ENCODE measurements at regions not wholly inside any gene's neighbourhood (a gene's known extent, or its start where the extent isn't known, plus 50 kb on each side); places are given as distances from the start of the nearest gene placed in this dataset.

DNA sequence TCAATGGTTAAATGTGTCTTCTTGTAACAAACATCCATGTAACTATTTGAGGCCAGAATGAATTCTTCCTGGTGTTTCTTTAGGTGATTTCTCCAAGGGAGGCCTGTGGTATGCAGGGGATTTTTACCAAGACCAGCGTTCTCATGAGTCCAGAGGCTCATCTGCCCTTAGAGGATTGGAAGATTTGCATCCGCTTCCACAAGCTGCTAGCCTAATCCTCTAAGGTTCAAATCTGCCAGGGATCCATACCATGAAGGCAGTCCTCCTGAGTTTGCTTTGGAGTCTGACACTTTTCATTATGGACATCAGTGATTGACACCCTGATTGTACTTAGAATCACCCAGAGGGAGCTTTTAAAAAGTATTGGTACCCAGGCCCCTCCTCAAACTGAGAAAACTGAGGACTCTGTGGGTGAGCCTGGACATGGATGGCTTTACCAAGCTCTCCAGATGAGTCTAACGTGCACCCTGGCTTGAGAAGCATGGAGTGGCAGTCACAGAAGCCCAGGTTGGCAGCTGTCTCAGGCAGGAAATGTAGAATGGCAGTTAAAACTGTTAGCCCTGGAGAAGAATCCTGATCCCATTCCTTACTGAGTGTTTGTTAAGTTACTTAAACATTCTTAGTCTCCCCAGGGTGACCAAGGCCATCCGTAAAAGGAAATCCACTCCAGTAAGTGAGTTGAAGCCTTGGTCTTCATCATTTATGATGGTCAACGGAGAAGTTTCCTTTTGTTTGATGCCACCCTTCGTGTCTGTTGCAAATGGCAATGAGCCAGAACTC lies 95.3 kb upstream of the RMDN2 start:
- TF ChIP-seq, protein P1, sequence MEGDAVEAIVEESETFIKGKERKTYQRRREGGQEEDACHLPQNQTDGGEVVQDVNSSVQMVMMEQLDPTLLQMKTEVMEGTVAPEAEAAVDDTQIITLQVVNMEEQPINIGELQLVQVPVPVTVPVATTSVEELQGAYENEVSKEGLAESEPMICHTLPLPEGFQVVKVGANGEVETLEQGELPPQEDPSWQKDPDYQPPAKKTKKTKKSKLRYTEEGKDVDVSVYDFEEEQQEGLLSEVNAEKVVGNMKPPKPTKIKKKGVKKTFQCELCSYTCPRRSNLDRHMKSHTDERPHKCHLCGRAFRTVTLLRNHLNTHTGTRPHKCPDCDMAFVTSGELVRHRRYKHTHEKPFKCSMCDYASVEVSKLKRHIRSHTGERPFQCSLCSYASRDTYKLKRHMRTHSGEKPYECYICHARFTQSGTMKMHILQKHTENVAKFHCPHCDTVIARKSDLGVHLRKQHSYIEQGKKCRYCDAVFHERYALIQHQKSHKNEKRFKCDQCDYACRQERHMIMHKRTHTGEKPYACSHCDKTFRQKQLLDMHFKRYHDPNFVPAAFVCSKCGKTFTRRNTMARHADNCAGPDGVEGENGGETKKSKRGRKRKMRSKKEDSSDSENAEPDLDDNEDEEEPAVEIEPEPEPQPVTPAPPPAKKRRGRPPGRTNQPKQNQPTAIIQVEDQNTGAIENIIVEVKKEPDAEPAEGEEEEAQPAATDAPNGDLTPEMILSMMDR (IDR thresholded peaks at IDR 0.05) = no peak
- H3K9me3 ChIP-seq = no peaks in the 10 kb centered on the region
- intact Hi-C loops (cut with DNase I) = no loop called here
- H3K4me3 ChIP-seq = no peak overlapping the region
- no peak for DNase-seq (ENCODE audit: low spot score in 2 of 2)
- peaks cover 0 to 20% of the 10 kb centered on the region in 2 donors for H3K4me1 ChIP-seq
- H3K27ac ChIP-seq = peak overlapping the region; percentile 17 to 48
- H3K27me3 ChIP-seq = no peaks in the 10 kb centered on the region
- no peaks in the 10 kb centered on the region for H3K36me3 ChIP-seq

DNA sequence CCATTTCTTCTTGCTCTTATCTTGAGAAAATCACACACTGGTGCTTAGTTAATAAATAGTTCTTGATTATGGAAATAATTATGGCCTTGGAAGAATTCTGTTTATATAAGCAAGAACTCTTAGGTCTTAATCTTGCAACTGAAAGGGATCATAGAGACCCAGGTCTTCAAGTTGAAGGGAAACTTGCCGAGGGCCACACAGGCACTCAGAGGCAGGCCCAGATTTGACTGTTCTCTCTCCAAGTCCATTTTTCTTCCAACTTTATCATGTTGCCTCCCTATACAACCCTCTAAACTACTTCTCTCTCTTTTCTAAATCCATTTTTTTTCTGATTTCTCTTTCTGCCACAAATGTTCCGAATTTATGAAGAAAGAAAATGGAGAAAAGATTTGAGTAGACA lies 94.5 kb upstream of the RMDN2 start:
- Histone ChIP-seq H3K27ac (peak overlapping the region in 1 of 2 donors; percentile 17), H3K36me3 (no peaks in the 10 kb centered on the region), H3K4me1 (peaks cover 0 to 20% of the 10 kb centered on the region in 2 donors), H3K9me3 (no peaks in the 10 kb centered on the region), H3K27me3 (no peaks in the 10 kb centered on the region), H3K4me3 (no peak overlapping the region)
- intact Hi-C loops (cut with DNase I) = no loop called here
- no peak for DNase-seq (ENCODE audit: low spot score in 2 of 2)
- TF ChIP-seq, protein P1 (IDR thresholded peaks at IDR 0.05) = no peak

DNA sequence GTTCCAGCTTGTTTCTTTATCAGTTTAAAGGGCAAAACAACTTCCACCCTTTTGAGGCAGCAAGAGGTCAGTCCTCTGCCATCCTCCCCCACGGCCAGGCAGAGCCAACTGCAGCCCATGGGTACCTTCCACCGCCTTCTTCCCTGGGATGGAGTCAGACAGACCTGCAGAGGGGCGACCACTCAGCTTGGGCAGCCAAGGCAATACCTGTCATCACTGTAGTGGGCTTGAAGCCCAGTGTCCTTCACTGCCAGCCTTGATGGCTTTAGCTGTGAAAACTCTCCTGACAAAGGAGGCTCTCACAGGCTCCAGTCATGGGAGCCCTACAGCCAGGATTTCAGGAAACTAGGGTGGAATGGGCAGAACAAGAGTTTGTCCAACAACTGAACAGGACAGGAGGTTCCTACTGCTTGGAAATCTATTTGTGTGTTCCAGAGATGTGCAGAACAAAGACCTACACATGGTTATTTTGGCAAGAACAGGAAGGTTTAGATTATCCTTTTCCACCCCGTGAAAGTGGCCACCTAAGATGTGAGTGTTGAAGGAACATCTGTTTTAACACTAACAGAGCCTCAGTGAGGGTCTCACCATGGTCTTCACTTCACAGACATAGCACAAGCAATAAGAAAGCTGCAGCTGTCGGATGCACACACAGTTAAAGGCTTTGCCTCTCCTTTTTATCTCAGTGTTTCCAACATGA lies 93.9 kb upstream of the RMDN2 start:
- Histone ChIP-seq H3K9me3 (no peaks in the 10 kb centered on the region), H3K4me3 (no peak overlapping the region), H3K27me3 (no peaks in the 10 kb centered on the region), H3K27ac (peak overlapping the region in 1 of 2 donors; percentile 17), H3K4me1 (peaks cover 0 to 20% of the 10 kb centered on the region in 2 donors), H3K36me3 (no peaks in the 10 kb centered on the region)
- TF ChIP-seq, protein P1 (IDR thresholded peaks at IDR 0.05) = no peak
- DNase-seq (ENCODE audit: low spot score in 2 of 2) = no peak
- intact Hi-C loops (cut with DNase I) = no loop called here

DNA sequence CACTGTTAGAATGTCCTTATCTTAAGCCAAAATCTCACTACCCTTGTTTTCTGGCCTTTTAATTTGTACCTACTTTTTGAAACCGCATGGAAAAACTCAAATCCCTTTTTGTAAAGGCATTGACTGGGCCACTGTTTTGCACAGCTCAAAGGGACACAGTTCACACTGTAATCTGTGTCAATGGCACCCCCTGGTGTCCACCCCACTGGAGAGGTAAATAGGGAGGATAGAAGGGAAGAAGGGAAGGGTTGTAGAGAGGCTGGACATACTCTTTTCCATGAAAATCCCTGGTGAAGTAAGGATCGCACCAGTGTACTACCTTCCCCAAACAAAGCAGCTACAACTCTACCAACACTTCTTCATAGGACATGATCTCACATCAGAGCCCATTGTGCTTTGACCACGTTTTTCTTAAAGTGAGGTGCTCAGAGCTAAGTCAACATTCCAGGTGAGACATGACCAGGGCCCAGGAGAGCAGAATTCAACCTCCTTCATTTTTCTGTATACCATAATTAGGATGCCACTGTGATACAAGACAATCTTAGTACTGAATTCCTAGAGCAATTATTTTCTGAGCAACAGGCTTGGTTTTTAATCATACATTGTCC lies 92.4 kb upstream of the RMDN2 start:
- intact Hi-C loops (cut with DNase I) = loop anchor here (1.0 to 2.0 kb wide), 4 partner anchors 45 to 436 kb away; partner anchors contain the start of gene CDC42EP3
- no peak overlapping the region for H3K27ac ChIP-seq
- DNase-seq (ENCODE audit: low spot score in 2 of 2) = peak; percentile 38 to 96

DNA sequence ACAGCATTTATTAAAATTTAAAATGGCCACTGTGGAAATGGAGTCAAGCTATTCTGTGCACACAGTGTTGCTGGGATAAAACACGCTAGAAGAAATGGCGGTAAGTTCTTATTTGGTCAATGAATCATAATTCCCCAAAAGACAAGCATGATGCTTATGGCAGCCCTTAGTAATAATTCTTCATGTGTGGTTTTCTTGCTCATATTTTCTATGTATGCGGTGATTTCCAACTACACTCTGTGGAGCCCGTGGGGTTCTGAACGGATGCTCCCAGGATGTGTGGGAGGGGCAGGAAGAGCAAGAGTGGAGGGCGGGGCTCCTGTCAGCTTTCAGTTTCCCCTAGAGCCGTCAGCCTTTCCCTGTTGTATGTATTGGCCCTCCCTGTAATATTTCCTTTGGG lies 91.7 kb upstream of the RMDN2 start:
- DNase-seq (ENCODE audit: low spot score in 2 of 2) = no peak
- no peak overlapping the region for H3K27ac ChIP-seq
- H3K36me3 ChIP-seq = no peaks in the 10 kb centered on the region
- TF ChIP-seq, protein P1 (IDR thresholded peaks at IDR 0.05) = no peak
- no peaks in the 10 kb centered on the region for H3K9me3 ChIP-seq
- H3K4me3 ChIP-seq = no peak overlapping the region
- H3K4me1 ChIP-seq = peaks cover 0 to 11% of the 10 kb centered on the region in 2 donors
- intact Hi-C loops (cut with DNase I) = loop anchor here (2.0 kb wide), 1 partner anchor 163 kb away; the partner anchor contains the start of gene CDC42EP3
- H3K27me3 ChIP-seq = no peaks in the 10 kb centered on the region

More for the DNA sequence above, 92.4 kb upstream of the RMDN2 start:
- no peaks in the 10 kb centered on the region for H3K27me3 ChIP-seq
- TF ChIP-seq, protein P1 (IDR thresholded peaks at IDR 0.05) = peak; percentile 63 to 91 (median 82)
- no peaks in the 10 kb centered on the region for H3K9me3 ChIP-seq
- H3K4me1 ChIP-seq = peaks cover 0 to 16% of the 10 kb centered on the region in 2 donors
- H3K4me3 ChIP-seq = no peak overlapping the region
- no peaks in the 10 kb centered on the region for H3K36me3 ChIP-seq
